ENCODE measurements at regions not wholly inside any gene's neighbourhood (a gene's known extent, or its start where the extent isn't known, plus 50 kb on each side); places are given as distances from the start of the nearest gene placed in this dataset.

GRCh38 chr17:34825102-34825501 lies 136.2 kb downstream of the CCT6B start:
- H3K27ac Mint-ChIP-seq (ENCODE audit: unreplicated experiment), result no peak overlapping the region
- DNase-seq (ENCODE audit: low spot score), result no peak
- no peaks in the 10 kb centered on the region for H3K9me3 Mint-ChIP-seq (ENCODE audit: unreplicated experiment)
- no peaks in the 10 kb centered on the region for H3K36me3 Mint-ChIP-seq (ENCODE audit: low read depth, unreplicated experiment)
- H3K27me3 Mint-ChIP-seq (ENCODE audit: unreplicated experiment), result no peaks in the 10 kb centered on the region
- H3K4me3 Mint-ChIP-seq (ENCODE audit: unreplicated experiment), result no peak overlapping the region
- TF ChIP-seq CTCF (IDR thresholded peaks at IDR 0.05; ENCODE audit: unreplicated experiment), result no peak
- H3K4me1 Mint-ChIP-seq (ENCODE audit: unreplicated experiment), result peaks cover 8% of the 10 kb centered on the region

GRCh38 chr17:34823023-34823422 lies 138.2 kb downstream of the CCT6B start:
- DNase-seq (ENCODE audit: low spot score), result no peak
- Mint-ChIP-seq H3K36me3 (ENCODE audit: low read depth, unreplicated experiment) (no peaks in the 10 kb centered on the region), H3K27me3 (ENCODE audit: unreplicated experiment) (peaks cover 4% of the 10 kb centered on the region), H3K27ac (ENCODE audit: unreplicated experiment) (no peak overlapping the region), H3K9me3 (ENCODE audit: unreplicated experiment) (no peaks in the 10 kb centered on the region), H3K4me3 (ENCODE audit: unreplicated experiment) (no peak overlapping the region), H3K4me1 (ENCODE audit: unreplicated experiment) (peaks cover 8% of the 10 kb centered on the region)
- no peak for TF ChIP-seq CTCF (IDR thresholded peaks at IDR 0.05; ENCODE audit: unreplicated experiment)

GRCh38 chr17:34822007-34822739 lies 139.1 kb downstream of the CCT6B start:
- Mint-ChIP-seq H3K9me3 (ENCODE audit: unreplicated experiment) (no peaks in the 10 kb centered on the region), H3K4me3 (ENCODE audit: unreplicated experiment) (no peak overlapping the region), H3K36me3 (ENCODE audit: low read depth, unreplicated experiment) (no peaks in the 10 kb centered on the region), H3K27ac (ENCODE audit: unreplicated experiment) (no peak overlapping the region), H3K4me1 (ENCODE audit: unreplicated experiment) (peaks cover 8% of the 10 kb centered on the region), H3K27me3 (ENCODE audit: unreplicated experiment) (peaks cover 4% of the 10 kb centered on the region)
- no peak for TF ChIP-seq CTCF (IDR thresholded peaks at IDR 0.05; ENCODE audit: unreplicated experiment)
- no peak for DNase-seq (ENCODE audit: low spot score)

GRCh38 chr17:34820922-34821321 lies 140.3 kb downstream of the CCT6B start:
- Mint-ChIP-seq H3K36me3 (ENCODE audit: low read depth, unreplicated experiment) (no peaks in the 10 kb centered on the region), H3K27me3 (ENCODE audit: unreplicated experiment) (peaks cover 4% of the 10 kb centered on the region), H3K27ac (ENCODE audit: unreplicated experiment) (no peak overlapping the region), H3K4me3 (ENCODE audit: unreplicated experiment) (no peak overlapping the region), H3K4me1 (ENCODE audit: unreplicated experiment) (peaks cover 8% of the 10 kb centered on the region), H3K9me3 (ENCODE audit: unreplicated experiment) (no peaks in the 10 kb centered on the region)
- TF ChIP-seq CTCF (IDR thresholded peaks at IDR 0.05; ENCODE audit: unreplicated experiment), result no peak
- DNase-seq (ENCODE audit: low spot score), result no peak

- no peaks in the 10 kb centered on the region for H3K9me3 Mint-ChIP-seq (ENCODE audit: unreplicated experiment)
- peaks cover 8% of the 10 kb centered on the region for H3K4me1 Mint-ChIP-seq (ENCODE audit: unreplicated experiment)
- H3K4me3 Mint-ChIP-seq (ENCODE audit: unreplicated experiment), result no peak overlapping the region
- no peak for DNase-seq (ENCODE audit: low spot score)
- no peak for TF ChIP-seq CTCF (IDR thresholded peaks at IDR 0.05; ENCODE audit: unreplicated experiment)
- no peaks in the 10 kb centered on the region for H3K36me3 Mint-ChIP-seq (ENCODE audit: low read depth, unreplicated experiment)
- H3K27me3 Mint-ChIP-seq (ENCODE audit: unreplicated experiment), result peaks cover 4% of the 10 kb centered on the region
- H3K27ac Mint-ChIP-seq (ENCODE audit: unreplicated experiment), result no peak overlapping the region
Observed at GRCh38 chr17:34820248-34820801, 140.9 kb downstream of the CCT6B start.

Data from endothelial cell (in vitro differentiated cells).